ENCODE measurements at regions not wholly inside any gene's neighbourhood (a gene's known extent, or its start where the extent isn't known, plus 50 kb on each side); places are given as distances from the start of the nearest gene placed in this dataset.

- TF ChIP-seq CTCF (IDR thresholded peaks at IDR 0.05) (no peak), POLR2A (IDR thresholded peaks at IDR 0.05) (no peak)
Measured at GRCh38 chr18:78719821-78720220, 259.8 kb upstream of the SALL3 start.
